Activated T-cell treated with anti-CD3 and anti-CD28 coated beads, Interleukin-2, amount 50 U/mL, for 4 hours (primary cell): ENCODE measurements at regions not wholly inside any gene's neighbourhood (a gene's known extent, or its start where the extent isn't known, plus 50 kb on each side); places are given as distances from the start of the nearest gene placed in this dataset.

ENCODE experiments used
- ATAC-seq, 2 donors: fragments of 200-7000 bp; cut with Tn5 transposase; one replicate each; pipeline ENCODE4 v1.10.0; 2021
- DNase-seq: peaks from one replicate; pipeline ENCODE4 v3.0.0-alpha.2; 2020
- H3K27me3 Mint-ChIP-seq: one replicate; pipeline ENCODE4 v1.8.0; 2021; ENCODE audit warnings: low read depth, mixed read lengths
- H3K36me3 Mint-ChIP-seq: one replicate; pipeline ENCODE4 v1.8.0; 2022; ENCODE audit warnings: mixed read lengths; ENCODE audit not compliant: insufficient read depth
- H3K4me1 Mint-ChIP-seq: one replicate; pipeline ENCODE4 v1.8.0; 2021; ENCODE audit warnings: low read depth, mixed read lengths
- H3K4me3 Mint-ChIP-seq: one replicate; pipeline ENCODE4 v1.8.0; 2021; ENCODE audit warnings: mild to moderate bottlenecking, moderate library complexity, mixed read lengths
- H3K9me3 Mint-ChIP-seq: one replicate; pipeline ENCODE4 v1.8.0; 2021; ENCODE audit warnings: mixed read lengths

GRCh38 chr4:145427991-145428390 lies 53.7 kb upstream of the SMAD1 start:
- no peaks in the 10 kb centered on the region for H3K4me1 Mint-ChIP-seq
- H3K36me3 Mint-ChIP-seq = no peaks in the 10 kb centered on the region
- peaks cover 5% of the 10 kb centered on the region for H3K9me3 Mint-ChIP-seq
- H3K4me3 Mint-ChIP-seq = no peak overlapping the region
- DNase-seq = no peak
- no peak for ATAC-seq
- H3K27me3 Mint-ChIP-seq = peaks cover 8% of the 10 kb centered on the region

GRCh38 chr4:145427221-145427620 lies 54.4 kb upstream of the SMAD1 start:
- Mint-ChIP-seq H3K4me1 (no peaks in the 10 kb centered on the region), H3K36me3 (no peaks in the 10 kb centered on the region), H3K4me3 (no peak overlapping the region), H3K9me3 (peaks cover 5% of the 10 kb centered on the region), H3K27me3 (peaks cover 4% of the 10 kb centered on the region)
- no peak for DNase-seq
- ATAC-seq = no peak

- DNase-seq = no peak
- no peak overlapping the region for H3K4me3 Mint-ChIP-seq
- H3K36me3 Mint-ChIP-seq = no peaks in the 10 kb centered on the region
- peaks cover 5% of the 10 kb centered on the region for H3K9me3 Mint-ChIP-seq
- ATAC-seq = no peak
- H3K4me1 Mint-ChIP-seq = no peaks in the 10 kb centered on the region
- H3K27me3 Mint-ChIP-seq = peaks cover 2% of the 10 kb centered on the region
Observed at GRCh38 chr4:145423017-145423708, 58.5 kb upstream of the SMAD1 start.

- H3K4me1 Mint-ChIP-seq = no peaks in the 10 kb centered on the region
- no peak for DNase-seq
- H3K27me3 Mint-ChIP-seq = peaks cover 10% of the 10 kb centered on the region
- H3K9me3 Mint-ChIP-seq = peaks cover 5% of the 10 kb centered on the region
- no peaks in the 10 kb centered on the region for H3K36me3 Mint-ChIP-seq
- no peak overlapping the region for H3K4me3 Mint-ChIP-seq
- no peak for ATAC-seq
Observed at GRCh38 chr4:145420595-145421214, 60.9 kb upstream of the SMAD1 start.

- no peak overlapping the region for H3K4me3 Mint-ChIP-seq
- no peak for ATAC-seq
- no peaks in the 10 kb centered on the region for H3K36me3 Mint-ChIP-seq
- peaks cover 13% of the 10 kb centered on the region for H3K27me3 Mint-ChIP-seq
- no peak for DNase-seq
- no peaks in the 10 kb centered on the region for H3K4me1 Mint-ChIP-seq
- H3K9me3 Mint-ChIP-seq = no peaks in the 10 kb centered on the region
Observed at GRCh38 chr4:145418739-145419138, 62.9 kb upstream of the SMAD1 start.

- peaks cover 13% of the 10 kb centered on the region for H3K27me3 Mint-ChIP-seq
- no peak for ATAC-seq
- no peaks in the 10 kb centered on the region for H3K4me1 Mint-ChIP-seq
- no peak overlapping the region for H3K4me3 Mint-ChIP-seq
- H3K9me3 Mint-ChIP-seq = no peaks in the 10 kb centered on the region
- no peak for DNase-seq
- H3K36me3 Mint-ChIP-seq = no peaks in the 10 kb centered on the region
Observed at GRCh38 chr4:145417348-145418130, 64.1 kb upstream of the SMAD1 start.

- no peak for ATAC-seq
- no peaks in the 10 kb centered on the region for H3K9me3 Mint-ChIP-seq
- no peak overlapping the region for H3K4me3 Mint-ChIP-seq
- DNase-seq = no peak
- no peaks in the 10 kb centered on the region for H3K36me3 Mint-ChIP-seq
- no peaks in the 10 kb centered on the region for H3K4me1 Mint-ChIP-seq
- H3K27me3 Mint-ChIP-seq = peaks cover 13% of the 10 kb centered on the region
Observed at GRCh38 chr4:145414841-145415240, 66.8 kb upstream of the SMAD1 start.

- Mint-ChIP-seq H3K4me3 (no peak overlapping the region), H3K36me3 (no peaks in the 10 kb centered on the region), H3K27me3 (peaks cover 11% of the 10 kb centered on the region), H3K4me1 (no peaks in the 10 kb centered on the region), H3K9me3 (no peaks in the 10 kb centered on the region)
- no peak for ATAC-seq
- DNase-seq = no peak
Observed at GRCh38 chr4:145414226-145414625, 67.4 kb upstream of the SMAD1 start.

GRCh38 chr4:145406970-145407369 lies 74.7 kb upstream of the SMAD1 start:
- DNase-seq = no peak
- H3K27me3 Mint-ChIP-seq = no peaks in the 10 kb centered on the region
- no peaks in the 10 kb centered on the region for H3K9me3 Mint-ChIP-seq
- no peak overlapping the region for H3K4me3 Mint-ChIP-seq
- no peak for ATAC-seq
- no peaks in the 10 kb centered on the region for H3K4me1 Mint-ChIP-seq
- no peaks in the 10 kb centered on the region for H3K36me3 Mint-ChIP-seq

GRCh38 chr4:145404761-145405160 lies 76.9 kb upstream of the SMAD1 start:
- H3K4me3 Mint-ChIP-seq = no peak overlapping the region
- no peaks in the 10 kb centered on the region for H3K9me3 Mint-ChIP-seq
- H3K36me3 Mint-ChIP-seq = no peaks in the 10 kb centered on the region
- H3K4me1 Mint-ChIP-seq = no peaks in the 10 kb centered on the region
- H3K27me3 Mint-ChIP-seq = peaks cover 2% of the 10 kb centered on the region
- ATAC-seq (no peak), DNase-seq (no peak)

GRCh38 chr4:145396581-145396980 lies 85.1 kb upstream of the SMAD1 start:
- no peak for DNase-seq
- no peak for ATAC-seq
- no peaks in the 10 kb centered on the region for H3K9me3 Mint-ChIP-seq
- H3K4me3 Mint-ChIP-seq = no peak overlapping the region
- H3K36me3 Mint-ChIP-seq = no peaks in the 10 kb centered on the region
- no peaks in the 10 kb centered on the region for H3K4me1 Mint-ChIP-seq
- peaks cover 5% of the 10 kb centered on the region for H3K27me3 Mint-ChIP-seq

GRCh38 chr4:145390571-145390970 lies 91.1 kb upstream of the SMAD1 start:
- DNase-seq (no peak), ATAC-seq (no peak)
- H3K36me3 Mint-ChIP-seq = no peaks in the 10 kb centered on the region
- H3K27me3 Mint-ChIP-seq = peaks cover 20% of the 10 kb centered on the region
- H3K4me1 Mint-ChIP-seq = no peaks in the 10 kb centered on the region
- no peak overlapping the region for H3K4me3 Mint-ChIP-seq
- H3K9me3 Mint-ChIP-seq = no peaks in the 10 kb centered on the region

GRCh38 chr4:145389550-145389949 lies 92.1 kb upstream of the SMAD1 start:
- H3K4me1 Mint-ChIP-seq = no peaks in the 10 kb centered on the region
- H3K27me3 Mint-ChIP-seq = peaks cover 20% of the 10 kb centered on the region
- H3K4me3 Mint-ChIP-seq = no peak overlapping the region

GRCh38 chr4:145388043-145388442 lies 93.6 kb upstream of the SMAD1 start:
- ATAC-seq = no peak
- peaks cover 24% of the 10 kb centered on the region for H3K27me3 Mint-ChIP-seq
- no peak for DNase-seq
- peaks cover 16% of the 10 kb centered on the region for H3K9me3 Mint-ChIP-seq
- no peaks in the 10 kb centered on the region for H3K4me1 Mint-ChIP-seq
- no peaks in the 10 kb centered on the region for H3K36me3 Mint-ChIP-seq
- no peak overlapping the region for H3K4me3 Mint-ChIP-seq

More at GRCh38 chr4:145389550-145389949, 92.1 kb upstream of the SMAD1 start:
- no peak for ATAC-seq
- no peak for DNase-seq
- no peaks in the 10 kb centered on the region for H3K36me3 Mint-ChIP-seq
- H3K9me3 Mint-ChIP-seq = peaks cover 9% of the 10 kb centered on the region

- ATAC-seq (no peak), DNase-seq (no peak)
- no peaks in the 10 kb centered on the region for H3K36me3 Mint-ChIP-seq
- peaks cover 16% of the 10 kb centered on the region for H3K9me3 Mint-ChIP-seq
- H3K4me3 Mint-ChIP-seq = no peak overlapping the region
- no peaks in the 10 kb centered on the region for H3K4me1 Mint-ChIP-seq
- H3K27me3 Mint-ChIP-seq = peaks cover 24% of the 10 kb centered on the region
Observed at GRCh38 chr4:145387079-145387478, 94.6 kb upstream of the SMAD1 start.
